DMS53 (cell line): ENCODE measurements at regions not wholly inside any gene's neighbourhood (a gene's known extent, or its start where the extent isn't known, plus 50 kb on each side); places are given as distances from the start of the nearest gene placed in this dataset.

Experiments
- DNase-seq: peaks from one replicate; lab custom pipeline; 2025; lab: John Stamatoyannopoulos, UW

DNA sequence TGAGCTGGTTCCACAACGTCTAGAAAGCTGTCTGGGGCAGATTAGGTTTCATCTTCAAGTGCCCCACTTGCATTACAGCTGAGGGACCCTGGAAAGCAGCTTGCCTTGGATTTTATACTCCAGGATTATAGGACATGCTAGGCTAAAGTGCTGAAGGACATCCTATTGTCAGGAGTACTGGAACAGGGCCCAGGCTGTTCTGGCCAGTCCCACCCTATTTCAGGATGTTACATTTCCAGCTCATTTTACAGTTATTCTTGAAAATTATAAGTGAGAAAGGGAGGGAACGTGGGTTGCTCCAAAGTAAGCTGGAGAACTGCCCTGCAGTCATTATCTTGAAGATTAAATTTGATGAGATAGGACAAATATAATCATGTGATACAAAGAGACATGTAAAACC, 71.0 kb upstream of the UGT8 start:
- no peak for DNase-seq

- DNase-seq = no peak
Measured at GRCh38 chr4:114535725-114536124, 62.9 kb upstream of the UGT8 start.

DNA sequence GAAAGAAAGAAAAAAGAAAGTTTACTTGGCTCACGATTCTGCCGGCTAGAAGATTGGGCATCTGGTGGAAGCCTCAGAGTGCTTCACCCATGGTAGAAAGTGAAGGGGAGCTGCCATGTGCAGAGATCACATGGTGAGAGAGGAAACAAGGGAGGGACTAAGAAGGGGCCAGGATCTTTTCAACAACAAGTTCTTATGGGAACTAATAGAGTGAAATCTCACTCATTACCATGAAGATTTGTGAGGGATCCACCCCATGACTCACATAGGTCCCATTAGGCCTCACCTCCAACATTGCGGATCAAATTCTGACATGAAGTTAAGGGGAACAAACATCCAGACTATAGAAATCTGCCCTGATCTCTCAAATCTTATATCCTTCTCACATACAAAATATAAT, 61.3 kb upstream of the UGT8 start:
- no peak for DNase-seq

DNA sequence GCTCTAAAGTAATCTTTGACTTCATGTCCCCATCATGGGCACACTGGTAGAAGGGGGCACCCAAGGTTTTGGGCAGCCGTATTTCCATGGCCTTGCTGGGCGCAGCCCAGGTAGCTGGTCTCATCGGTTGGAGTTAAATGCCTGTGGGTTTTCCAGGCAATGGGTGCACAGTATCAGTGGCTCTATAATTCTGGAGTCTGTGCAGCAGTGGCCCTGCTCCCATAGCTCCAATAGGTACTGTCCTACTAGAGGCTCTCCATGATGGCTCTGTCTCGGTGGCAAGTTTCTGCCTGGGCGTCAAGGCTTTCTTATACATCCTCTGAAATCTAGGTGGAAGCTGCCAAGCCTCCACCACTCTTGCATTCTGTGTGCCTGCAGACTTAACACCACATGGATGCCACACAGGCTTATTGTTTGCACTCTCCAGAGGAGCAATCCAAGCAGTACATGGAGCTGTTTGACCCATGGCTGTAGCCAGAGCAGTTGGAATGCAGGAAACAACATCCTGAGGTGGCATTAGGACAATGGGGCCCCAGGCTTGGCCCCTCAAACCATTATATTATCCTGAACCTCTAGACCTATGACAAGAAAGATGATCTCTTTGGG, 60.5 kb upstream of the UGT8 start:
- no peak for DNase-seq

GRCh38 chr4:114539985-114540384, 58.6 kb upstream of the UGT8 start:
- DNase-seq = no peak

GRCh38 chr4:114547340-114548134, 51.1 kb upstream of the UGT8 start:
- no peak for DNase-seq
